ENCODE measurements at regions not wholly inside any gene's neighbourhood (a gene's known extent, or its start where the extent isn't known, plus 50 kb on each side); places are given as distances from the start of the nearest gene placed in this dataset.
"Not testable (repeated sequence)": the region's sequence is repeated elsewhere in the genome, so short reads cannot be mapped to it uniquely, and the experiment has no call there.

DNA sequence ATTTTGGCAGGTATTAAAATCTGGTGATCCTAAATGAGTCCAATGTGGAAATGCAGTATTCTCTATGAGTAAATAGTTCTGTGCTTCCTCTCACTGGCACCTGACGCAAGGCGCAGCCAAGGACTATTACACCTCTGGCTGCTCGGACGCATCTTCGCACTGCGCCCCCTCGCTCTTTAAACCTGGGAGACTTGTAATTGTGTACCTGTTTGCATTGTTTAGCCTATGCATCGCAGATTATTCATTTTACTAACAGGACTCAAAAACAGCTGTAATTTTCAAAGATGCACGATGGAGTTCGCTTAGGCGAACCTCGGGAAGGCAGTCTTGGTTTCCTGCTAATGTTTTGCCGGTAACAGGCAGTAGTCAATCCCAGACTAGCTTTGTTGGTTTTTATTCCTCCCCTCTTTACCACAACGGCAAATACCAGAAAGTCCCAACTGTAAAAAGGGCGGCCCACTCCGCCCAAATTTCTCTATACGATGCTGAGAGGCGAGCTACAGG lies 113.2 kb downstream of the KCNRG start:
- H3K4me3 Mint-ChIP-seq: peak overlapping the region; percentile 83 to 91
- peaks cover 44% of the 10 kb centered on the region for H3K36me3 Mint-ChIP-seq (ENCODE audit: insufficient read depth)
- H3K9me3 Mint-ChIP-seq: no peaks in the 10 kb centered on the region
- peak overlapping the region in 1 of 2 donors; percentile 96 for H3K27ac Mint-ChIP-seq
- DNase-seq: no peak
- peaks cover 35 to 62% of the 10 kb centered on the region in 2 donors for H3K27me3 Mint-ChIP-seq
- peaks cover 30 to 41% of the 10 kb centered on the region in 2 donors for H3K4me1 Mint-ChIP-seq (ENCODE audit: low read depth in 2 of 2)
- ATAC-seq (replicated peaks): no peak

DNA sequence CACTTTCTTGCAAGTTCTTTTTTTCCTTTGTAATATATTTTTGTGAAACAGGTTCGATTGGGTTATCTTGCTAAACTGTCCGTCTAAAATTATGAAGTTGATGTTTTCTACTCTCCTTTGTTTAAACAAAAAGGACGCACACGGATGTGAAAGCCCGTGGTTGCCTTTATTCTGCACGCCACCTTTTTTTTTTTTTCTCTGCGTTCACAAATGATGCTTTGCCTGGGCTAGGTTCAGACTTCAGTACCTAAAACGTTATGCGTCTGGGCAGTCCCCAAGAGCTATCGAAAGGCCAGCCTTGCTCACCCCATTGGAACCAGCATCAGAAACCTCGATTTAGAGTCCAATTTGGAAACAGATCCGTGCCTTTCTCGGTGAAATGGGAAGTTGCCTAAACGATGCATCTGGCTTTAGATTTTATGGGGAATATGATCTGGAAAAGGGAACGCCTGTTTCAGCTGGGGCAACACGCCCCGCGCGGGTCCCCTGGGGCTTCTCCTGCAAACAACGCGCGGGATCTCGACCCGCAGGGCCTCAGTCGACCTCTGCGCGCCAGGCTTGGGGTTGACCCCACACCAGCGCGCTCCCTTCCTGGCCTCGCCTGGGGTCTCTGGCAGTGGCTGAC lies 113.9 kb downstream of the KCNRG start:
- peak overlapping the region; percentile 83 to 91 for H3K4me3 Mint-ChIP-seq
- H3K36me3 Mint-ChIP-seq (ENCODE audit: insufficient read depth): peaks cover 38% of the 10 kb centered on the region
- H3K9me3 Mint-ChIP-seq: no peaks in the 10 kb centered on the region
- peaks cover 37 to 67% of the 10 kb centered on the region in 2 donors for H3K27me3 Mint-ChIP-seq
- DNase-seq (no peak), ATAC-seq (replicated peaks) (no peak)
- peaks cover 28 to 38% of the 10 kb centered on the region in 2 donors for H3K4me1 Mint-ChIP-seq (ENCODE audit: low read depth in 2 of 2)
- H3K27ac Mint-ChIP-seq: peak overlapping the region; percentile 10 to 65

- Mint-ChIP-seq H3K36me3 (ENCODE audit: insufficient read depth) (peaks cover 33% of the 10 kb centered on the region), H3K4me1 (ENCODE audit: low read depth in 2 of 2) (peaks cover 28 to 38% of the 10 kb centered on the region in 2 donors), H3K27ac (peak overlapping the region in 1 of 2 donors; percentile 65), H3K27me3 (peaks cover 39 to 72% of the 10 kb centered on the region in 2 donors), H3K9me3 (no peaks in the 10 kb centered on the region), H3K4me3 (peak overlapping the region; percentile 83 to 91)
- DNase-seq (no peak), ATAC-seq (replicated peaks) (no peak)
Measured at GRCh38 chr13:50129706-50130122, 114.5 kb downstream of the KCNRG start.

DNA sequence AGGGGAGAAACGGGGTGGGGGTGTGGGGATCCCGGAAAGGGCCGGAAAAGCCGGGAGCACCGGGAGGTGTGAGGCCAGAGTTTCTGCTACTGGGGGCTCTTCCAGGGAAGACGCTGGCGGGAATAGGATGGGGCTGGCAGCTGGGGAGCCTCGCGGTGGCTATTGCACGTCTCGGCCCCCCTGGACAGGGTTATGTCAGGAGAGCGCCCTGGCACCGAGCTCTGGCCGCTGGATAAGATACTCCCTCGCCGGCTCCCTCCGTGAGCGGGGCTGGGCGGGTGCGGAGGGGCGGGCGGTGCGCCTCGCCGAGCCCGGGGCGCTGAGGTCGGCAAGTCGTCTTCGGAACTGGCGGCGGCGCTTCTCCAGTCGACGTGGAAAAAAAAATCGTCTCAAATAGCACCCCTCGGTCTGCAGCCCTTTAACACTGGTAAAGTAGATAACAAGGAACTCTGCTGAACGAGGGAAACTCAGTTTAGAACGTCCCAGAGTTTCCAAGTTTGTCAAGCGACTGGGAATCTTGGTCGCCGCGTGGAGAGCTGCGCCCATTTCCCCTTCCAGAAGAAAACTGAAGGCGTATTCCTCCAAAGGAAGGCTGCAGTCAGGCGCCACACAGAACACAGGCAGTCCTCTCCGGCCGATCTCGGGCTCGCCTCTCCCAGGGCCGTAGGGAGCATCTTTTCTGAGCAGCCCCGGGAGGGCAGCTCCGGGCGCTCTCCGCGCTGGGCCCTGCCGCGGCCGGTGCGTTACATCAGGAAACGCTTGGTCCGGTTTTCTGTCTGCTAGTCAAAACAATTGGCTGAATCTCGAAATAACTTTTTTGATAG lies 115.1 kb downstream of the KCNRG start:
- peak; percentile 4 for ATAC-seq (replicated peaks)
- peaks cover 39 to 72% of the 10 kb centered on the region in 2 donors for H3K27me3 Mint-ChIP-seq

DNA sequence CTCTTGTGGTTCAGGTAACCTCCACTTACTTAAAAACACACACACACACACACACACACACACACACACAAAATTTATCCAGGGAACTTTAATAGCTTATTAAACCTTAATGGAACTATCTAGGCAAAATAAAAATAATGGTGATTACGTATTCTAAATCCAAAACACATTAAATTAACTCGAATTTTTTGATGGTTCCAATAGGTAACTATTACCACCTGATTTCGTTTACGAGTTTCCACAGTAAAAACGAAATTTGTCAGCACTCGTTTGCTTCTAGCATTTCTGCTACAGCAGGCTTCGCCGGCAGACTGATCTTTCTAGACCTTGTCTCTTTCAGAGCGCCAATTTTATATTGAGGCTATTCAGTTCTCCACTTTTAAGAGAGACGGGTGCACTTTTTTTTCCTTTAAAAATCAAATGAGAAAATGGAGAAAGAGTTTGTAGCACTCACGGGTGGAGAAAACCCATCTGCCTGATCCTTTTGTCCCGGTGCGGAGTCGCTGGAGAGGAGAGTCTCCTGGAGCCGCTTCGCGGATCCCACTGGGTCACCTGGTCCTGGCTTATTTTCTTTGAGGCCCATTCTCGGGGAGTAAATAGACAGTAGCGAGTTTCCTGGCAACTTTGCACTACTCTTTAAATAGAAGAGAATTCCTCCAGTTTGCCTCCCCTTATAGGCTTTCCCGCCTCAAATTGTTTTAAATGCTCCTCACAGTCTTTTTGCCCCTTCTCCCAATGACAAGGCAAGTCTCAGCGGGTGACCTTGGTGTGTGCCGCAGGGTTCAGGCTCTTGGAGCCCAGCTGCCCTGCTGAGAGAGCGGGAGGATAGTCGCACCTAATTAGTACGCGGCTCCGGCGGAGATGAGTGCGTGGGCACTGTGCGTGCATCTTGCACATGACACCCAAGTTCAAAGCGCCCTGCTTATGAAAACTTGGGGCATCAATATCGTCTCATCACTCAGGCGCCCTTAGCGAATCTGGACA lies 117.0 kb downstream of the KCNRG start:
- H3K27ac Mint-ChIP-seq: peak overlapping the region in 1 of 2 donors; percentile 41
- peaks cover 12% of the 10 kb centered on the region for H3K36me3 Mint-ChIP-seq (ENCODE audit: insufficient read depth)
- peak overlapping the region; percentile 38 to 44 for H3K4me3 Mint-ChIP-seq
- peaks cover 39 to 71% of the 10 kb centered on the region in 2 donors for H3K27me3 Mint-ChIP-seq
- no peaks in the 10 kb centered on the region for H3K9me3 Mint-ChIP-seq
- DNase-seq (no peak), ATAC-seq (replicated peaks) (peak; percentile 26)
- H3K4me1 Mint-ChIP-seq (ENCODE audit: low read depth in 2 of 2): peaks cover 21 to 30% of the 10 kb centered on the region in 2 donors

More for the DNA sequence above, 115.1 kb downstream of the KCNRG start:
- H3K27ac Mint-ChIP-seq: peak overlapping the region; percentile 56 to 65
- H3K9me3 Mint-ChIP-seq: no peaks in the 10 kb centered on the region
- no peak for DNase-seq
- peak overlapping the region; percentile 83 to 91 for H3K4me3 Mint-ChIP-seq
- H3K36me3 Mint-ChIP-seq (ENCODE audit: insufficient read depth): peaks cover 27% of the 10 kb centered on the region
- H3K4me1 Mint-ChIP-seq (ENCODE audit: low read depth in 2 of 2): peaks cover 28 to 38% of the 10 kb centered on the region in 2 donors

GRCh38 chr13:50132904-50133357 lies 117.7 kb downstream of the KCNRG start:
- peaks cover 12% of the 10 kb centered on the region for H3K36me3 Mint-ChIP-seq (ENCODE audit: insufficient read depth)
- ATAC-seq (replicated peaks): no peak
- peaks cover 18 to 27% of the 10 kb centered on the region in 2 donors for H3K4me1 Mint-ChIP-seq (ENCODE audit: low read depth in 2 of 2)
- H3K9me3 Mint-ChIP-seq: no peaks in the 10 kb centered on the region
- H3K4me3 Mint-ChIP-seq: peak overlapping the region; percentile 38 to 44
- no peak overlapping the region for H3K27ac Mint-ChIP-seq
- H3K27me3 Mint-ChIP-seq: peaks cover 39 to 71% of the 10 kb centered on the region in 2 donors
- DNase-seq: no peak

DNA sequence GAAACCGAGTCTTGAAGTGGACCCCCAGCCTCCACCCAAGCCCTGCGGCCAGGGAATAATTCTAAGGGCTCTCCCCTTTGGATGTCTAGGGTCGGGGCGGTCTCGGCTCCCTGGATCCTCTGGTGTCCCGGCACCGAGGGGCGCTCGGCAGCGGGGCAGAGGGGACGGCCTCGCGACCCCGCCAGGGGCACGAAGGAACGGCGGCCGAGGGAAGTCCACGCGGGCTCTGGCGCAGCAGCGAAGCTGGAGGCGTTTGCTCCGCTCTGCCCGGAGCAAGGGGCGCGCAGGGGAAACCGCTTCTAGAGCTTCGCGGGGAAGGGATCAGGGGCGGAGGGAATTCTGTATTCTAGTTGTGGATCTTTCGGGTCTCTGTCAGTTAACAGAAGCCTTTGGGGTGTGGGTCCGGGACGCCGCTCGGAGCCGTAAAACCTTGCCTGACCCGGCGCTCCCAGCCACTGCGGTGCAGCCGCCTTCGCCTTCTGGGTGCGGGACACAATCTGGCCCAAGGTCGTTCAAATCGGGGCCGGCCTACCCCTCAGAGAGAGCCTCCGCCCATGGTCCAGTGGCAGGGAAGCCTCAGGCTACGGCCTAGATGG lies 118.2 kb downstream of the KCNRG start:
- Mint-ChIP-seq H3K4me3 (no peak overlapping the region), H3K4me1 (ENCODE audit: low read depth in 2 of 2) (peaks cover 18 to 27% of the 10 kb centered on the region in 2 donors), H3K27me3 (peaks cover 38 to 67% of the 10 kb centered on the region in 2 donors), H3K27ac (no peak overlapping the region), H3K36me3 (ENCODE audit: insufficient read depth) (peaks cover 12% of the 10 kb centered on the region), H3K9me3 (no peaks in the 10 kb centered on the region)
- ATAC-seq (replicated peaks) (no peak), DNase-seq (no peak)

DNA sequence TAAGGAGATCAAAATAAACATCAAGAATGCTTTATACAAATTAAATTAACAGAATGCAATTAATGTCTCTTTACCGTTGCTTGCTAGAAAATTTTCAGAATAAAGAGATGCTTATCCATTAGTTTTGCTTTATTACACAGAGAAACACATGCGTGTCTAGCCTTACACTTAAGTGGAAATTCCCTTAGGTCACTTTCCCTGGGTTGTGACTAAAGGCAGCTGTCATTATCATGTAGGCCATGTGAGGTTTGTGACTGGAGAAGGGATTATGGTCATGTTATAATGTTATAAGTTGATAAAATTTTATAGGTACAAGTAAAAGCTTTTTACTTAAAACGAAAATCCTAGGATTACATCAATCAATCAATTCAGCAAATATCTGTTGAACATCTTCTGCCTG lies 121.0 kb downstream of the KCNRG start:
- no peaks in the 10 kb centered on the region for H3K9me3 Mint-ChIP-seq
- no peak for ATAC-seq (replicated peaks)
- DNase-seq: no peak
- H3K27ac Mint-ChIP-seq: no peak overlapping the region
- H3K36me3 Mint-ChIP-seq (ENCODE audit: insufficient read depth): peaks cover 6% of the 10 kb centered on the region
- H3K27me3 Mint-ChIP-seq: peaks cover 20 to 40% of the 10 kb centered on the region in 2 donors
- peaks cover 6 to 9% of the 10 kb centered on the region in 2 donors for H3K4me1 Mint-ChIP-seq (ENCODE audit: low read depth in 2 of 2)
- H3K4me3 Mint-ChIP-seq: no peak overlapping the region

- peaks cover 6% of the 10 kb centered on the region for H3K36me3 Mint-ChIP-seq (ENCODE audit: insufficient read depth)
- no peak for DNase-seq
- H3K27me3 Mint-ChIP-seq: peaks cover 15 to 35% of the 10 kb centered on the region in 2 donors
- ATAC-seq (replicated peaks): no peak
- no peak overlapping the region for H3K4me3 Mint-ChIP-seq
- H3K9me3 Mint-ChIP-seq: no peaks in the 10 kb centered on the region
- H3K4me1 Mint-ChIP-seq (ENCODE audit: low read depth in 2 of 2): peaks cover 6 to 7% of the 10 kb centered on the region in 2 donors
- no peak overlapping the region for H3K27ac Mint-ChIP-seq
Measured at GRCh38 chr13:50136678-50137077, 121.4 kb downstream of the KCNRG start.

DNA sequence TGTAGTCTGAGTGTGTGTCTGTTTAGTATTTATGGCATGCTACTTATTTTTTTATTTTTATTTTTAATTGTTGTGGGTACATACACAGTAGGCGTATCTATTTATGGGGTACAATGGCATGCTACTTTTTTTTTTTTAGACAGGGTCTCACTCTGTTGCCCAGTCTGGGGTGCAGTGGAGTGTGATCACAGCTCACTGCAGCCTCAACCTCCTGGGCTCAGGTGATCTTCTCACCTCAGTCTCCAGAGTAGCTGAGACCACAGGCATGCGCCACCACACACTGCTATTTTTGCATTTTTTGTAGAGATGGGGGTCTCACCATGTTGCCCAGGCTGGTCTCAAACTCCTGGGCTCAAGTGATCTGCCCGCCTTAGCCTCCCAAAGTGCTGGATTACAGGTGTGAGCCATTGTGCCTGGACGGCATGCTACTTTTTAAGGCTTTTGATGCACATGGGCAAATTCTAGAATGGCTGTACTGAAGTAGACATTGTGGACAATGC lies 124.2 kb downstream of the KCNRG start:
- peaks cover 0 to 12% of the 10 kb centered on the region in 2 donors for H3K27me3 Mint-ChIP-seq
- not testable (repeated sequence) for H3K36me3 Mint-ChIP-seq (ENCODE audit: insufficient read depth); DNase-seq; H3K27ac Mint-ChIP-seq; ATAC-seq (replicated peaks); H3K9me3 Mint-ChIP-seq; H3K4me3 Mint-ChIP-seq; H3K4me1 Mint-ChIP-seq (ENCODE audit: low read depth in 2 of 2)

DNA sequence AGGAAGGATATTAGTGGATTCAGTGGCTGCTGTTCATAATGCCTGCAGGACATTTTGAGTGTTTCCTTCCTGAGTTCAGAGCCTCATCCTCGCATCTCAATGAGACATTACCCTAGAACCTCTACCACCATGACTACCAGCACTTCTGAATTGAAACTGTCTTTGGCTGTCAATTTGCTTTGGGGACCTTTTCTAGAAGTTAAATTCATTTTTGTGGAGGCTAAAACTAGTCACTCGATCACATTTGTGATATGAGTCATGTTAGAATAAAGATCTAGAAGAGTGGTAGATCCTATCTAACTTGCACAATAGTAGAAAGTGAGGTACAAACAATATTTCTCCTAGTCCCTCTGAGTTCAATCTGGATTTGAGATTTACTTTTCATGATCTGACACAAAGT lies 124.9 kb downstream of the KCNRG start:
- no peak overlapping the region for H3K4me3 Mint-ChIP-seq
- ATAC-seq (replicated peaks) (no peak), DNase-seq (no peak)
- no peaks in the 10 kb centered on the region for H3K36me3 Mint-ChIP-seq (ENCODE audit: insufficient read depth)
- H3K4me1 Mint-ChIP-seq (ENCODE audit: low read depth in 2 of 2): no peaks in the 10 kb centered on the region
- no peak overlapping the region for H3K27ac Mint-ChIP-seq
- peaks cover 0 to 10% of the 10 kb centered on the region in 2 donors for H3K27me3 Mint-ChIP-seq
- H3K9me3 Mint-ChIP-seq: no peaks in the 10 kb centered on the region

GRCh38 chr13:50140581-50141374 lies 125.5 kb downstream of the KCNRG start:
- Mint-ChIP-seq H3K4me1 (ENCODE audit: low read depth in 2 of 2) (no peaks in the 10 kb centered on the region), H3K4me3 (no peak overlapping the region), H3K36me3 (ENCODE audit: insufficient read depth) (no peaks in the 10 kb centered on the region), H3K27ac (no peak overlapping the region), H3K9me3 (no peaks in the 10 kb centered on the region), H3K27me3 (peaks cover 0 to 10% of the 10 kb centered on the region in 2 donors)
- no peak for ATAC-seq (replicated peaks)
- DNase-seq: no peak
